ENCODE measurements at regions not wholly inside any gene's neighbourhood (a gene's known extent, or its start where the extent isn't known, plus 50 kb on each side); places are given as distances from the start of the nearest gene placed in this dataset.
A peak's percentile ranks its signal among the peaks of the same experiment; 100 is the strongest.

GRCh38 chr1:209249280-209249670 is 334.2 kb upstream of the CAMK1G start:
- no peak for DNase-seq

DNA sequence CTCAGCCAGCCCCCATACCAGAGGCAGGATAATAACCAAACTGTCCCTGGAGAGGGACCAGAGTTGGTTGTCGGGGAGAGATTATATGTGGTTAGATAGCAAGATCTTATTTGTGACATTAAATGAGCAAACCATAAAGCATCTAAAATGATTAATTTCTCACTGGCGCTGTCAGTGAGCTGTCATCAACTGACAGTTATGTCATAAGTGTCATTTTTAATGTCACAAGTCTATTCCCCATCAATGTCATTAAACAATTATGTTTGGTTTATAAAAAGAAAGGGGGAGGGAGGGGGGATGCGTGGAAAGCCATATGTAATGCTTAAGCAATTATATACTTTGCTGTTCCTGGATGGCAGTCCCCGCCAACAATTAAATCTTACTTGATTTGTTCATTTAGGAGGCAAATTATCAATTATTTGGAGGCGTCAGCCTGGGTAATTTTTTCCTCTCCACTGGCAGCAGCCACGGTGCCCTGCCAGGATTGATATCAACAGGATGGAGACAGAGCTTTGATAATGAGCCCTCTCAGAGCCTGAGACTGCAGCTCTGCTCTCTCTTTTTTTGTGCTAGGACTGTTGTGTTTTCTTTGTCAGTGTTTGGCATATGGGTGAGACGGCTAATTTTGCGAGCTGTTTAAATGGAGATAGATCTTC is 333.6 kb upstream of the CAMK1G start:
- peak; percentile 34 for DNase-seq

GRCh38 chr1:209250861-209251636 is 332.5 kb upstream of the CAMK1G start:
- no peak for DNase-seq

GRCh38 chr1:209256766-209257350 is 326.7 kb upstream of the CAMK1G start:
- peak; percentile 42 for DNase-seq

DNA sequence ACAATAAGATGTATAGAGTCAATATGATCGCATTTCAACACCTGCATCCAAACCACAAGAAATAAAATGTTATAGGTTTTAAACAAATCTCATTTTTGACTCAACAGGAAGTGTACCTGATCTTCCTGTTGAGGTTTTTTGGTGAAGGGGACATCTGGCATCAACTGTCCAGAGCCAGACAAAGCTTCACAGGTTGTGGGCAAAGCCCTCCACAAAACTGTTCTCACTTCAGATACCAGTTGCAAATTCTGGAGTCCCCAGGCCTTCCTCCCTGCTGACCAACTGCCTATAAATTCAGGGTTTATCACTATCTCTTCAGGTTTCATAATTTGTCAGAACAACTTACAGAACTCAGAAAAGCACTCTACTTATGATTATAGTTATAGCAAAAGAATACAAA is 326.1 kb upstream of the CAMK1G start:
- no peak for DNase-seq

GRCh38 chr1:209260136-209260535 is 323.4 kb upstream of the CAMK1G start:
- no peak for DNase-seq

- DNase-seq = no peak
Observed at GRCh38 chr1:209262631-209263030, 320.9 kb upstream of the CAMK1G start.

DNA sequence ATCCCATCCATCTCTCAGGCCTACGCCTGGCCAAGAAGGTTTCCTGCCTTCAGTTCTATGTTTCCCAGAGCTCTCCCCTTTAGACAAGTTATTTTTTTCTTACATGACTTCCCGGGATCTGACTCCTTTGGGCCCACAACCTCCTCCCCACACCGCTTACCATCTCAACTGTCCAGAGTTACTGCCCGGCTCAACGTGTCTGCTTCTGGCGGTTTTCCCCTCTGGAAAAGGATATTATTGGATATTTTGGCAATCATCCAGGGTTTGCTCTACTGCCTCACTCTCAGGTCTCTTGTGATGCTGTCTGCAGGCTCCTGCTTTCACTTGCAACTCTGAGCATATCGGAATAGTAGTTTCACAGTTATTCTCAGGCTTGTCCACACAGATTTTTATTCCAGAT is 318.2 kb upstream of the CAMK1G start:
- no peak for DNase-seq

DNA sequence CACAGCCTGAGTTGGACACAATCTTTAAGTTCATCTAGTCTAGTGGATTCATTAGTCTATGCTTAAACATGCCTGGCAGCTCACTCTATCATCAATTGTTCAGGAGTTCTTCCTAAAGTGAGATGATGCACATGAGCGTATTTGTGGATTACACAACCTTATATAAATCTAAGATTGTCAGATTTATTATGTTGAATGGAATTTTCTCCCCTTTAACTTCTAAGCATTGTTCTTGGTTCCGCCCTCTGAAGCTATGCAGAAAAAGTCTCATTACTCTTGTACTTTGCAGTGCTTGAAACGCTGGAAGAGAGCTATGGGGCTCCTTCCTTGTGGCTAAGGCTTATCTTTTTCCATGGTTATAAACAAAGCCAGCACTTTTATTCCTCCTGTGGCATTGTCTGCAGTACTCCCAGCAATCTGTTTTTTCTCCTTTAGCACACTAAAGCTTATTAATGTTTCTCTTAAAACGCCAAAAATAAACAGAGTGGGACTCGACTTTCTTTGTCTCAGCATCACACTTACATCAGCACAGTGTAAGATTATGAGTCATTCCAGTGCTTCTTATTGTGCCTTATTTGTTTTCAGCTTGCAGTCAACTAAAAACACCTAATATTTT is 316.8 kb upstream of the CAMK1G start:
- no peak for DNase-seq

GRCh38 chr1:209267968-209268367 is 315.5 kb upstream of the CAMK1G start:
- DNase-seq = no peak

DNA sequence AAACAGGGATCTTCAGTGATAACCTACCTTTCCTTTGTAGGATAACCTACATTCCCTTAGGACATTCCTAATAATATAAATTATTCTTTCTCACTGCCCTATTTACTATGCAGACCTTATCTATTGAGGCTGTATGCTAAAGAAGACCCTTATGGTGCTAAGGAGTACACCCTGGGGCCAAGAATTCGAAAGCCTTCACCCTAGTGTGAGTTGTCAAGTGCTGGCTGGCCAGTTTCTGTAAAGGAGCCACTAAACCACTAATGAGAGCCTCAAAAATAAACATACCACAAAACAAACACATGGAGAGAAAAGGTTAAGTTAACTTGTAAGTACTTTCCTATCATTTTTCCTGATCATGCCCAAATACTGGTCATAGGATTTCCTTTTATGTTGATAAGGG is 315.0 kb upstream of the CAMK1G start:
- no peak for DNase-seq

DNA sequence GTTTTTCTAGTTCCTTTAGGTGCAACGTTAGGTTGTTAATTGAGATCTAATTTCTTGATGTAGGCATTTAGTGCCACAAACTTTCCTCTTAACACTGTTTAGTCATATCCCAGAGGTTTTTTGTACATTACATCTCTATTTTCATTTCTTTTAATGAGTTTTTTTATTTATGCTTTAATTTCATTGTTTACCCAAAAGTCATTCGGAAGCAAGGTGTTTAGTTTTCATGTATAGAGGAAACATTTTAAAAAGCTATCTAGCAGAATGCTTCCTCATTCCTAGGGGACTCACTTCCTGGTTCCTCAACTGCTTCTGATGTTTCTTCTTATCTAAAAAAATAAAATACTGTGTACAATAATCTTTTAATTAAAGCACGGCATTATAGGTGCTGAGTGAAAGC is 307.2 kb upstream of the CAMK1G start:
- no peak for DNase-seq

DNA sequence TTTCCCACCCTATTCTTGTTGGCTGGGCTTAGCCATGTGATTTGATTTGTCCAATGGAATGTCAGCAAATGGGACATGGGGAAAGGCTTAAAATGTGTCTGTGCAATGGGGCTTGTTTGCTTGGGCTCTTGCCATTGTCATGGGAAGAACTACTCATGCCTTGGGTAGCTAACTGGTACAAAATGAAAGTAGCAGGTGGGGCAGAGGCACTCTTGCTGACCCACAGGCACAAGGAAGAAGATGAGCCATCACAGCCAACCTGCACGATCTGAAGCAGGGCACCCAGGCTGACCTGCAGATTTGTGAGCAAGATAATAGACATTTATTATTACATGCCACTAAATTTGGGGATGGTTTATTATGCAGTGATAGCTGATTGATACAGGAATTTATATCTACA is 305.9 kb upstream of the CAMK1G start:
- DNase-seq = no peak

DNA sequence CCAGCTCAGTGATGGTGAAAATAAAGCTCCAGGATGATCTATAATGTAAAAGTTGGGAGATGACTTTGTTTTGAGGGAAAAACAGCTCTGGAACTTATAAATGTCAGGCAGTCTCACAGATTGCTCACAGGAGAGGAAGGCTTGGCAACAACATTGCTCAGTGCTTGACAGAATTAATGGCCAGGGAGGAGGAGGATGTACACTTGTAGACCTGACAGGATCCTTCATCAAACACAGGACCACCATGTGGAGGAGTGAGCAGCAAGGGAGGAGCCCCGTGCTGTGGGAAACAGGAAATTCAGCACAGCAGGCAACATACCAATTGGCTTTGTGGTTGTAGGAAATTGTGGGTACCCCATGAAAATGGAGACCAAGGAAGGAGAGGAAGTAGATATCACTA is 291.8 kb upstream of the CAMK1G start:
- no peak for DNase-seq

- DNase-seq = no peak
Observed at GRCh38 chr1:209302779-209303568, 280.5 kb upstream of the CAMK1G start.

GRCh38 chr1:209304166-209304565 is 279.3 kb upstream of the CAMK1G start:
- DNase-seq = no peak

DNA sequence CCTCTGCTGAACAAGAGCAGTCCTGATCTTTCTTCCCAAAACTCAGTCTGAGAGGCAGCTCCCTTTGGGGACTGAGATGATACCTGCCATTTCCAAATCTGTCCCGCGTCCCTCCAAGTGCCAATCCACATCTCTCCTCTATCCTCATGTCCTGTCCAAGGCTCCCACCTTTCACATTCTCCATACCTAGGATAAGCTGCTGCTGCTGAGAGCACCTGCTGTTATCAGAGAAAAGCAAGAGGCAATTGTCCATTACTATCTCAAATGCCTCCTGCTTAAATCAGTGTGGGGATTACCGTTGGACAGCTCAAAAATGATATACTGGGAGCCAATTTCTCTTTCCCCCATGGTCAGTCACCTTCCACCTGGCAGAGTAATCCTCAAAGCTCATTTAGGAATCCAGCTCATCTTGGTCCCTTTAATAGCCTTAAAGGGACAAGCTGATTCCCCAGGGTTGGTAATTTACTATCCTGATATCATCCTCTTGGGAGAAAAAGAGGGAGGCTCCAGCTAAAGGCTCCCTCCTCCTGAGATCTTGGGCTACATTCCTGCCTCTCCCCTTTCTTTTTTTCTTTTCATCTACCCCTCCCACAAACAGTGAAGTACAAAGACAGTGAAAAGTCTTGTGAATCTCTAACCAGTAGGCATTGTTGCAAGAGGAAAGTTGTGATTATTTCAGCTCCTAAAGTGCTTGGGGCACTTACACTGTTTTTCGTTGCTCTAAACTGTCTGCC is 278.1 kb upstream of the CAMK1G start:
- DNase-seq = no peak

- peak; percentile 78 for DNase-seq
Observed at GRCh38 chr1:209307846-209308245, 275.7 kb upstream of the CAMK1G start.

DNA sequence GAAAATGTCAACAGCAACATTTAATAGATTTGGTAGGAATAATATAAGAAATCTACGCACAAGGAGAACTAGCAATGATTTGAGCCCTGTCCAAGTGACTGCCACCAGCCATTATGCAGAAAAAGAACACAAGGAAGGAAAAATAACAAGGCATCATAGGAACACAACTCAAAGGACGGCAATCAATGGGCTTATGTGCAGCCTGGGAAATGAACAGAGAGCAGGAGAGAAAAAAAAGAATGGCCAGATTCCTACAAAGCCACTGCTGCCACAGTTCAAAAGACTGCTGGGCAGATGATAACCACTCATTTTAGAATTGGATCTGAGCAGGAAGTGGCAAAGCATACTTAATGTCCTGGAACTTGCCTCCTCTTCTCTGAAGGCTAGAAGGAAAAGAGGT is 274.3 kb upstream of the CAMK1G start:
- DNase-seq = no peak

DNA sequence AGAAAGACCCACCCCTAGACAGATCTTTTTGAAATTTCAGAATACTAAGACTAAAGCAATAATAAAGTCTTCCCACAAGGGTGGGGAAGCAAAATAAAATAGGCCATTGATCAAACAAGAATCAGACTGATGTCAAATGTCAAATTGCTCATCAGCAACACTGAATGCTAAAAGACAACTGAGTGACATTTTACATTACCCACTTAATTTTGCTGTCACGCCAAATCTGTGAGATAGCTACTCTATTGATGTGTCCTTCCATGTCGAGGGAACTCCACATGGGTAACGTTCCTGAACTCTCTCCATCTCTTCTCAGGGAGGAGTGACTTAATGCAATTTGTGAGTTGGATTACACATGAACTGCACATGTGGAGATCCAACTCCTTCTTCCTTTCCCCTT is 271.7 kb upstream of the CAMK1G start:
- no peak for DNase-seq

GRCh38 chr1:209316929-209317328 is 266.6 kb upstream of the CAMK1G start:
- no peak for DNase-seq
